ENCODE measurements at regions not wholly inside any gene's neighbourhood (a gene's known extent, or its start where the extent isn't known, plus 50 kb on each side); places are given as distances from the start of the nearest gene placed in this dataset.

GRCh38 chr1:195529881-195530280 lies 1078.4 kb downstream of the KCNT2 start:
- TF ChIP-seq POLR2A (IDR thresholded peaks at IDR 0.05; ENCODE audit: low read length) (no peak), GATA3 (IDR thresholded peaks at IDR 0.05; ENCODE audit: borderline replicate concordance) (no peak), JUNB (IDR thresholded peaks at IDR 0.05) (no peak), CTCF (IDR thresholded peaks at IDR 0.05) (no peak), USF2 (IDR thresholded peaks at IDR 0.05) (no peak), ZC3H11A (IDR thresholded peaks at IDR 0.05) (no peak), HOXB5 (CRISPR knock-in tag; IDR thresholded peaks at IDR 0.05) (no peak), FOSL2 (IDR thresholded peaks at IDR 0.05) (no peak), FOSL2 (CRISPR knock-in tag; IDR thresholded peaks at IDR 0.05) (no peak), TFCP2L1 (CRISPR knock-in tag; IDR thresholded peaks at IDR 0.05) (no peak)

Data from A549 (cell line).